Body of pancreas (tissue), 4 donors: ENCODE measurements at regions not wholly inside any gene's neighbourhood (a gene's known extent, or its start where the extent isn't known, plus 50 kb on each side); places are given as distances from the start of the nearest gene placed in this dataset.

Experiments used
- ATAC-seq: fragments of 150-250 bp; one replicate; pipeline ENCODE4 v1.9.1; 2016
- DNase-seq, 4 donors: peaks; one replicate each; pipeline ENCODE4 v3.0.0-alpha.2; 2019
- H3K27ac ChIP-seq, 4 donors: fragments of 200-600 bp; sonication (generic); 1 replicate in 3 of 4; 2 replicates in 1 of 4; pipeline versions ENCODE4 v1.5.1 to v1.6.1; 2016 to 2019; ENCODE audit warnings: mild to moderate bottlenecking in 1 of 4, mixed read lengths in 1 of 4, moderate library complexity in 1 of 4
- H3K27me3 ChIP-seq, 2 donors: fragments of 200-600 bp; sonication (generic); one replicate each; pipeline ENCODE4 v1.6.0; 2016; ENCODE audit warnings: mild to moderate bottlenecking in 1 of 2
- H3K36me3 ChIP-seq, 2 donors: fragments of 200-600 bp; sonication (generic); replicated peaks in 1 of 2; 2 replicates each; pipeline ENCODE4 v1.5.1; 2016; ENCODE audit warnings: low read depth in 2 of 2; ENCODE audit not compliant: insufficient read depth in 1 of 2
- H3K4me1 ChIP-seq: fragments of 200-600 bp; sonication (generic); one replicate; pipeline ENCODE4 v1.6.0; 2016
- H3K4me3 ChIP-seq, 2 donors: fragments of 200-600 bp; sonication (generic); 1 replicate in 1 of 2; 2 replicates in 1 of 2; pipeline ENCODE4 v1.5.1; 2016 to 2019
- H3K9me3 ChIP-seq, 3 donors: fragments of 200-600 bp; sonication (generic); 1 replicate in 2 of 3; 2 replicates in 1 of 3; pipeline ENCODE4 v1.5.1; 2016
- CTCF ChIP-seq, 7 experiments: fragments of 450-650 bp in 4 of 7; fragments of 200-600 bp in 3 of 7; sonication (generic) in 3 of 7; IDR thresholded peaks; one replicate each; pipeline ENCODE4 v1.5.1; 2016 to 2019; ENCODE audit warnings: antibody characterized with exemption in 7 of 7
- POLR2A ChIP-seq, 3 donors: fragments of 450-650 bp; IDR thresholded peaks; one replicate each; pipeline ENCODE4 v1.6.1; 2016; ENCODE audit warnings: antibody characterized with exemption in 3 of 3, mild to moderate bottlenecking in 2 of 3
- WGBS, 2 donors: methylation state at CpG; one replicate each; pipeline ENCODE4 v1.1.5; 2017; 5-methylcytosine and 5-hydroxymethylcytosine counted together
- intact Hi-C: fragments of 100-400 bp; cut with DNase I; formaldehyde crosslinking; loops from one replicate; pipeline ENCODE4 v1.15.1; 2023

GRCh38 chr5:24367216-24367615 lies 277.6 kb downstream of the CDH10 start:
- no peak overlapping the region for H3K4me3 ChIP-seq
- DNase-seq: no peak
- H3K4me1 ChIP-seq: no peaks in the 10 kb centered on the region
- intact Hi-C loops: no loop called here
- H3K36me3 ChIP-seq: no peaks in the 10 kb centered on the region
- H3K27ac ChIP-seq: no peak overlapping the region
- WGBS, 2 donors: 62 to 71% methylated on average over 3 of the region's 3 CpGs
- ATAC-seq: no peak
- TF ChIP-seq CTCF (IDR thresholded peaks at IDR 0.05): no peak
- TF ChIP-seq POLR2A (IDR thresholded peaks at IDR 0.05): no peak
- H3K9me3 ChIP-seq: no peaks in the 10 kb centered on the region
- no peaks in the 10 kb centered on the region for H3K27me3 ChIP-seq

DNA sequence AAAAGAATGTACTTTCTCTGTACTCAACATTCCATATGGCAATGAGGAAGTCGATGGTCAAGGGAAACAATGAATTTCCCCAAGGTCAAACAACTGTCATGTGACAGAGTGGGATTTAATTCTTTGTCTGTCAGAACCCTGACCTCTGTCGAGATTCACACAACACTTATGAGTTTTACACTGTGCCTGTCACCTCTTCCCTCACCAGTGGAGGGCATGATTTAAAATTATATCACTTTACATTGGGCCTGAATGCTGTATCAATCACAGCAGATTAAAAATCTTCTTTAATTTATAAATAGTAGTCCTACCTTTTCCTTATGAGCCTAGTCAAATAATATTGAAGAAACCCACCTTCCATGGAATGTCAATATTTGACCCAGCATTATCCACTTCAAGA lies 276.7 kb downstream of the CDH10 start:
- no peaks in the 10 kb centered on the region for H3K4me1 ChIP-seq
- H3K4me3 ChIP-seq: no peak overlapping the region
- no peaks in the 10 kb centered on the region for H3K9me3 ChIP-seq
- WGBS, 2 donors: 33 to 40% methylated on average over 2 of the region's 2 CpGs
- intact Hi-C loops: no loop called here
- no peaks in the 10 kb centered on the region for H3K27me3 ChIP-seq
- TF ChIP-seq CTCF (IDR thresholded peaks at IDR 0.05): no peak
- TF ChIP-seq POLR2A (IDR thresholded peaks at IDR 0.05): no peak
- H3K27ac ChIP-seq: no peak overlapping the region
- no peaks in the 10 kb centered on the region for H3K36me3 ChIP-seq
- no peak for ATAC-seq
- no peak for DNase-seq

DNA sequence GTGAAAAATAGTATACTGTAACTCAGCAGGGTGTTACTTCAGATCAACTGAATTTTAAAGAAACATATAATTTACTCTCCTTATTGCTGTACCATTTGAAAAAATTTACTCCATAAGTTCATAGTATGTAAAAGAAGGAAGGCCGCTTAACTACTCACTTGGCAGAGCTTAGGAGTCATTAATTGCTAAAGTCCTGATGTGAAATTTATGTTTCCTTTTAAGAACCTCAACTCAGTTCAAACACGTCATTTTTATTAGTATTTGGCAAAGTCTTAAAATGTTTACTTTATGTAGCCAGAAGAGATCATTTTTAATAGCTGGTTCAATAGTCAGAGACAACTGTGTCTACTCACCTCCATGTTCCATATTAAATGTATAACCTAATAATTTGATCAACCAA lies 268.6 kb downstream of the CDH10 start:
- Histone ChIP-seq H3K36me3 (no peaks in the 10 kb centered on the region), H3K4me1 (no peaks in the 10 kb centered on the region), H3K9me3 (no peaks in the 10 kb centered on the region), H3K27me3 (no peaks in the 10 kb centered on the region), H3K4me3 (no peak overlapping the region), H3K27ac (no peak overlapping the region)
- DNase-seq (no peak), ATAC-seq (no peak)
- TF ChIP-seq POLR2A (IDR thresholded peaks at IDR 0.05): no peak
- no peak for TF ChIP-seq CTCF (IDR thresholded peaks at IDR 0.05)
- intact Hi-C loops: no loop called here
- 50 to 62% methylated on average over 2 of the region's 2 CpGs for WGBS, 2 donors

- 60 to 64% methylated on average over 6 of the region's 6 CpGs for WGBS, 2 donors
- TF ChIP-seq CTCF (IDR thresholded peaks at IDR 0.05) (no peak), POLR2A (IDR thresholded peaks at IDR 0.05) (no peak)
- Histone ChIP-seq H3K36me3 (no peaks in the 10 kb centered on the region), H3K9me3 (no peaks in the 10 kb centered on the region), H3K4me1 (no peaks in the 10 kb centered on the region), H3K27me3 (no peaks in the 10 kb centered on the region), H3K27ac (no peak overlapping the region), H3K4me3 (no peak overlapping the region)
- no peak for ATAC-seq
- DNase-seq: no peak
- intact Hi-C loops: no loop called here
Observed at GRCh38 chr5:24376616-24377015, 268.2 kb downstream of the CDH10 start.

- no peak overlapping the region for H3K27ac ChIP-seq
- no peaks in the 10 kb centered on the region for H3K36me3 ChIP-seq
- intact Hi-C loops: no loop called here
- no peak overlapping the region for H3K4me3 ChIP-seq
- no peaks in the 10 kb centered on the region for H3K27me3 ChIP-seq
- H3K9me3 ChIP-seq: no peaks in the 10 kb centered on the region
- ATAC-seq (no peak), DNase-seq (no peak)
- H3K4me1 ChIP-seq: no peaks in the 10 kb centered on the region
- 26 to 29% methylated on average over 5 of the region's 5 CpGs for WGBS, 2 donors
- no peak for TF ChIP-seq POLR2A (IDR thresholded peaks at IDR 0.05)
- TF ChIP-seq CTCF (IDR thresholded peaks at IDR 0.05): no peak
Observed at GRCh38 chr5:24381861-24382489, 262.8 kb downstream of the CDH10 start.
